Endothelial cell of umbilical vein (primary cell): ENCODE measurements at regions not wholly inside any gene's neighbourhood (a gene's known extent, or its start where the extent isn't known, plus 50 kb on each side); places are given as distances from the start of the nearest gene placed in this dataset.

Experiments used
- BruUV-seq: library from RNA; stranded (reverse); fragments of 400-500 nt; replicated peaks from 2 replicates; lab custom pipeline; 2021; lab: Mats Ljungman, UMichigan
- CTCF ChIA-PET: fragments of 300-600, 350-600 bp; sonication (Branson Sonifier 250); formaldehyde crosslinking; loops from one replicate; lab custom pipeline; 2021; ENCODE audit warnings: antibody characterized with exemption, inconsistent platforms; lab: Charles Lee
- POLR2A ChIA-PET: fragments of 300-600, 350-600 bp; sonication (Branson Sonifier 250); formaldehyde crosslinking; loops from one replicate; lab custom pipeline; 2021; ENCODE audit warnings: antibody characterized with exemption, inconsistent platforms; lab: Charles Lee
- DNase-seq: peaks from one replicate; pipeline ENCODE4 v3.0.0-alpha.2; 2011; ENCODE audit warnings: low read depth, low spot score
- FAIRE-seq: peaks from 2 replicates; lab custom pipeline; 2011; peaks lifted over from hg19 to GRCh38; lab: Jason Lieb, UNC
- H2AFZ ChIP-seq: 2 replicates; pipeline ENCODE4 v1.6.0; 2012; ENCODE audit warnings: low read depth, low read length, control low read depth, inconsistent platforms
- H3K27ac ChIP-seq: 2 replicates; pipeline ENCODE4 v1.5.1; 2011; ENCODE audit warnings: low read depth, mild to moderate bottlenecking, control low read depth, low read length, moderate library complexity; ENCODE audit not compliant: insufficient read depth
- H3K27me3 ChIP-seq, 2 experiments: 2 replicates each; pipeline versions ENCODE4 v1.6.0 to v1.6.1; 2011; ENCODE audit warnings: low read length in 2 of 2, mixed read lengths in 1 of 2; ENCODE audit not compliant: control insufficient read depth in 2 of 2, insufficient read depth in 2 of 2
- H3K36me3 ChIP-seq, 2 experiments: 2 replicates in 1 of 2; 3 replicates in 1 of 2; pipeline ENCODE4 v1.5.1; 2011; ENCODE audit warnings: low read length in 2 of 2, mild to moderate bottlenecking in 1 of 2, moderate library complexity in 1 of 2; ENCODE audit not compliant: control insufficient read depth in 2 of 2, insufficient read depth in 2 of 2; ENCODE audit errors: extremely low read depth in 1 of 2
- H3K4me1 ChIP-seq: 3 replicates; pipeline ENCODE4 v1.5.1; 2011; ENCODE audit warnings: mild to moderate bottlenecking, low read length; ENCODE audit not compliant: control insufficient read depth, insufficient read depth; ENCODE audit errors: extremely low read depth
- H3K4me2 ChIP-seq: 2 replicates; pipeline ENCODE4 v1.6.1; 2011; ENCODE audit warnings: low read length, control low read depth, mixed read lengths; ENCODE audit not compliant: insufficient read depth
- H3K4me3 ChIP-seq, 3 experiments: fragments of 200-600 bp in 1 of 3; sonication (generic), shearing (Covaris generic) in 1 of 3; replicated peaks in 1 of 3; 2 replicates each; pipeline ENCODE4 v1.5.1; 2011 to 2016; ENCODE audit warnings: control low read depth in 3 of 3, low read length in 3 of 3, mild to moderate bottlenecking in 2 of 3, inconsistent platforms in 1 of 3, low read depth in 1 of 3, moderate library complexity in 1 of 3; ENCODE audit not compliant: insufficient read depth in 1 of 3
- H3K79me2 ChIP-seq: 2 replicates; pipeline ENCODE4 v1.6.0; 2012; ENCODE audit warnings: low read length, inconsistent platforms; ENCODE audit not compliant: control insufficient read depth, insufficient read depth
- H3K9ac ChIP-seq: replicated peaks from 2 replicates; pipeline ENCODE3; 2011; ENCODE audit warnings: low read length, control low read depth; ENCODE audit not compliant: insufficient read depth; ENCODE audit errors: extremely low read depth
- H3K9me1 ChIP-seq: replicated peaks from 3 replicates; pipeline ENCODE4 v1.6.0; 2011; ENCODE audit warnings: mild to moderate bottlenecking, low read length; ENCODE audit not compliant: control insufficient read depth, insufficient read depth; ENCODE audit errors: extremely low read depth
- H3K9me3 ChIP-seq: replicated peaks from 2 replicates; pipeline ENCODE4 v1.5.1; 2012; ENCODE audit warnings: low read length, inconsistent platforms; ENCODE audit not compliant: control insufficient read depth, insufficient read depth
- H4K20me1 ChIP-seq: replicated peaks from 2 replicates; pipeline ENCODE3; 2011; ENCODE audit warnings: mild to moderate bottlenecking, low read length; ENCODE audit not compliant: control insufficient read depth, insufficient read depth; ENCODE audit errors: extremely low read depth
- CTCF ChIP-seq, 2 donors: IDR thresholded peaks; 1 replicate in 1 of 2; 2 replicates in 1 of 2; pipeline ENCODE4 v1.5.1; 2011; ENCODE audit warnings: low read length in 2 of 2, mild to moderate bottlenecking in 2 of 2, moderate library complexity in 2 of 2, control low read depth in 1 of 2, inconsistent platforms in 1 of 2, low read depth in 1 of 2; ENCODE audit not compliant: insufficient read depth in 1 of 2; ENCODE audit errors: extremely low read depth in 1 of 2
- EZH2 ChIP-seq: IDR thresholded peaks from 2 replicates; pipeline ENCODE4 v1.6.1; 2012; ENCODE audit warnings: borderline replicate concordance, low read depth, mild to moderate bottlenecking, moderate library complexity, low read length, inconsistent platforms; ENCODE audit not compliant: severe bottlenecking
- FOS ChIP-seq: IDR thresholded peaks from 2 replicates; pipeline ENCODE4 v1.6.1; 2011; ENCODE audit warnings: mild to moderate bottlenecking, low read length, moderate library complexity, borderline replicate concordance; ENCODE audit not compliant: insufficient read depth
- GATA2 ChIP-seq: IDR thresholded peaks from 2 replicates; pipeline ENCODE4 v1.7.0; 2011; ENCODE audit warnings: low read depth, mild to moderate bottlenecking, moderate library complexity, mixed read lengths, low read length; ENCODE audit not compliant: insufficient read length, insufficient read depth
- JUN ChIP-seq: IDR thresholded peaks from 2 replicates; pipeline ENCODE4 v1.6.1; 2011; ENCODE audit warnings: borderline replicate concordance, low read depth; ENCODE audit not compliant: insufficient read length, insufficient read depth
- MAX ChIP-seq: IDR thresholded peaks from 2 replicates; pipeline ENCODE4 v1.6.1; 2011; ENCODE audit not compliant: insufficient read depth, insufficient read length
- MYC ChIP-seq: IDR thresholded peaks from one replicate; pipeline ENCODE4 v1.6.1; 2011; ENCODE audit warnings: mild to moderate bottlenecking, low read depth, low read length
- POLR2A ChIP-seq: IDR thresholded peaks from 2 replicates; pipeline ENCODE4 v1.6.1; 2012; ENCODE audit warnings: low read depth, mild to moderate bottlenecking, control low read depth, low read length
- POLR2AphosphoS5 ChIP-seq: IDR thresholded peaks from 2 replicates; pipeline ENCODE4 v1.6.1; 2012; ENCODE audit warnings: low read depth, mild to moderate bottlenecking, control low read depth, low read length, moderate library complexity; ENCODE audit not compliant: insufficient read depth
- dilution Hi-C: fragments of 300-500 bp; cut with MboI; formaldehyde crosslinking; loops from one replicate; pipeline ENCODE4 v1.15.0; 2019; ENCODE audit warnings: low sequenced_read_pairs; ENCODE audit not compliant: extremely low pct_ligation_motif_present
- intact Hi-C: fragments of 100-400 bp; cut with micrococcal nuclease; formaldehyde crosslinking; loops from one replicate; pipeline ENCODE4 v1.10.0; 2022

- intact Hi-C loops (no loop called here), dilution Hi-C loops (no loop called here)
- ChIA-PET POLR2A (no interaction called here), CTCF (no interaction called here)
- Histone ChIP-seq H3K36me3 (no peaks in the 10 kb centered on the region), H2AFZ (no peak overlapping the region), H3K4me3 (no peak overlapping the region), H3K79me2 (no peaks in the 10 kb centered on the region), H4K20me1 (no peaks in the 10 kb centered on the region), H3K27me3 (no peaks in the 10 kb centered on the region), H3K9me1 (no peaks in the 10 kb centered on the region), H3K4me2 (no peak overlapping the region), H3K27ac (no peak overlapping the region), H3K9ac (no peak overlapping the region), H3K9me3 (peaks cover 7% of the 10 kb centered on the region), H3K4me1 (no peaks in the 10 kb centered on the region)
- TF ChIP-seq FOS (no peak), JUN (no peak), MAX (no peak), CTCF (IDR thresholded peaks at IDR 0.05; ENCODE audit: extremely low read depth in 1 of 2, insufficient read depth in 1 of 2, low read depth in 1 of 2, low read length in 2 of 2) (no peak), GATA2 (no peak), POLR2A (no peak), EZH2 (no peak), MYC (no peak), POLR2AphosphoS5 (no peak)
- DNase-seq, result no peak
- FAIRE-seq, result no peak
- no TSS peak for BruUV-seq
Observed at GRCh38 chr15:26451995-26452394, 320.9 kb downstream of the GABRB3 start.
